IMR-90 (cell line): ENCODE measurements at regions not wholly inside any gene's neighbourhood (a gene's known extent, or its start where the extent isn't known, plus 50 kb on each side); places are given as distances from the start of the nearest gene placed in this dataset.

Source experiments
- ATAC-seq: fragments of 200-7000 bp; cut with Tn5 transposase; 2 replicates; pipeline ENCODE4 v1.9.1; 2020; ENCODE audit warnings: low read depth, mild to moderate bottlenecking, moderate library complexity
- BruUV-seq: library from RNA; stranded (reverse); fragments of 400-500 nt; replicated peaks from 2 replicates; lab custom pipeline; 2021; lab: Mats Ljungman, UMichigan
- CTCF ChIA-PET: fragments of 300-600 bp; formaldehyde crosslinking; extraction: SDS; loops from one replicate; lab custom pipeline; 2021; ENCODE audit warnings: antibody characterized with exemption; lab: Yijun Ruan, JAX
- POLR2A ChIA-PET: fragments of 300-600 bp; sonication (Branson Sonifier 250); formaldehyde crosslinking; loops from one replicate; lab custom pipeline; 2022; ENCODE audit warnings: antibody characterized with exemption; ENCODE audit not compliant: unreplicated experiment; lab: Charles Lee
- DNase-seq: peaks from one replicate; pipeline ENCODE4 v3.0.0; 2013
- H2AFZ ChIP-seq: replicated peaks from 2 replicates; pipeline ENCODE3; 2013; ENCODE audit warnings: low read length, mild to moderate bottlenecking; ENCODE audit not compliant: poor library complexity
- H2AK5ac ChIP-seq: 2 replicates; pipeline ENCODE4 v1.6.1; 2013; ENCODE audit warnings: low read depth, low read length, inconsistent platforms
- H2AK9ac ChIP-seq: replicated peaks from 2 replicates; pipeline ENCODE3; 2013; ENCODE audit warnings: mild to moderate bottlenecking, low read depth, low read length, moderate library complexity; ENCODE audit not compliant: poor library complexity
- H2BK120ac ChIP-seq: 2 replicates; pipeline ENCODE4 v1.6.1; 2013; ENCODE audit warnings: low read depth, low read length, inconsistent platforms
- H2BK15ac ChIP-seq: 3 replicates; pipeline ENCODE4 v1.6.1; 2013; ENCODE audit warnings: low read depth, low read length, inconsistent platforms
- H2BK20ac ChIP-seq: 2 replicates; pipeline ENCODE4 v1.6.1; 2013; ENCODE audit warnings: low read depth, mild to moderate bottlenecking, inconsistent platforms, low read length, moderate library complexity
- H2BK5ac ChIP-seq: 2 replicates; pipeline ENCODE4 v1.6.1; 2013; ENCODE audit warnings: mild to moderate bottlenecking, low read depth, low read length, inconsistent platforms; ENCODE audit not compliant: poor library complexity, severe bottlenecking
- H3K14ac ChIP-seq: replicated peaks from 2 replicates; pipeline ENCODE4 v1.6.1; 2013; ENCODE audit warnings: low read depth, low read length, inconsistent platforms
- H3K18ac ChIP-seq: 2 replicates; pipeline ENCODE4 v1.6.1; 2013; ENCODE audit warnings: low read depth, low read length, control low read depth
- H3K23ac ChIP-seq: 2 replicates; pipeline ENCODE4 v1.6.1; 2013; ENCODE audit warnings: low read depth, low read length, inconsistent platforms
- H3K27ac ChIP-seq: 2 replicates; pipeline ENCODE4 v1.5.1; 2013; ENCODE audit warnings: mild to moderate bottlenecking, control low read depth, low read length; ENCODE audit not compliant: insufficient read depth
- H3K27me3 ChIP-seq: 2 replicates; pipeline ENCODE4 v1.6.1; 2013; ENCODE audit warnings: low read length; ENCODE audit not compliant: control insufficient read depth, insufficient read depth
- H3K36me3 ChIP-seq: 2 replicates; pipeline ENCODE4 v1.6.1; 2013; ENCODE audit warnings: low read length, mixed read lengths; ENCODE audit not compliant: control insufficient read depth, insufficient read depth
- H3K4ac ChIP-seq: 2 replicates; pipeline ENCODE4 v1.6.1; 2013; ENCODE audit warnings: low read depth, low read length, inconsistent platforms
- H3K4me1 ChIP-seq: 2 replicates; pipeline ENCODE4 v1.6.1; 2013; ENCODE audit warnings: low read length, mixed read lengths; ENCODE audit not compliant: control insufficient read depth, insufficient read depth
- H3K4me2 ChIP-seq: 2 replicates; pipeline ENCODE4 v1.6.1; 2013; ENCODE audit warnings: low read depth, mild to moderate bottlenecking, control low read depth, low read length, moderate library complexity
- H3K4me3 ChIP-seq: 2 replicates; pipeline ENCODE4 v1.5.1; 2013; ENCODE audit warnings: low read depth, mild to moderate bottlenecking, control low read depth, low read length, moderate library complexity; ENCODE audit not compliant: insufficient read depth
- H3K56ac ChIP-seq: 2 replicates; pipeline ENCODE4 v1.6.1; 2013; ENCODE audit warnings: low read length, inconsistent platforms; ENCODE audit not compliant: insufficient read depth; ENCODE audit errors: extremely low read depth
- H3K79me1 ChIP-seq, 2 experiments: 2 replicates each; pipeline ENCODE4 v1.6.1; 2013; ENCODE audit warnings: low read length in 2 of 2, inconsistent platforms in 1 of 2, low read depth in 1 of 2
- H3K9ac ChIP-seq: 2 replicates; pipeline ENCODE4 v1.6.1; 2013; ENCODE audit warnings: low read depth, low read length, control low read depth
- H3K9me1 ChIP-seq: 2 replicates; pipeline ENCODE4 v1.6.1; 2013; ENCODE audit warnings: low read length, inconsistent platforms; ENCODE audit not compliant: insufficient read depth
- H3K9me3 ChIP-seq: 2 replicates; pipeline ENCODE4 v1.6.1; 2013; ENCODE audit warnings: low read length; ENCODE audit not compliant: control insufficient read depth, insufficient read depth
- H4K20me1 ChIP-seq: 2 replicates; pipeline ENCODE4 v1.6.1; 2013; ENCODE audit warnings: low read length, inconsistent platforms; ENCODE audit not compliant: insufficient read depth
- H4K5ac ChIP-seq: 2 replicates; pipeline ENCODE4 v1.6.1; 2013; ENCODE audit warnings: mild to moderate bottlenecking, low read depth, low read length, control low read depth
- H4K8ac ChIP-seq, 2 experiments: 2 replicates each; pipeline ENCODE4 v1.6.1; 2013; ENCODE audit warnings: low read depth in 2 of 2, low read length in 2 of 2, control low read depth in 1 of 2, inconsistent platforms in 1 of 2
- H4K91ac ChIP-seq: 2 replicates; pipeline ENCODE4 v1.6.1; 2013; ENCODE audit warnings: low read depth, low read length, inconsistent platforms; ENCODE audit not compliant: insufficient read depth
- BHLHE40 ChIP-seq: fragments of 150-350 bp; IDR thresholded peaks from 2 replicates; pipeline ENCODE4 v1.6.1; 2016; ENCODE audit warnings: mild to moderate bottlenecking, low read depth, low read length
- CEBPB ChIP-seq: IDR thresholded peaks from 2 replicates; pipeline ENCODE4 v1.6.1; 2012; ENCODE audit warnings: low read depth, low read length, improper control_type of control experiment
- CHD1 ChIP-seq: IDR thresholded peaks from 2 replicates; pipeline ENCODE4 v1.6.1; 2012; ENCODE audit warnings: low read depth, low read length, improper control_type of control experiment
- CTCF ChIP-seq: conservative IDR thresholded peaks from 2 replicates; pipeline ENCODE4 v1.5.1; 2012; ENCODE audit warnings: mild to moderate bottlenecking, low read depth, low read length, improper control_type of control experiment
- ELK1 ChIP-seq: fragments of 150-350 bp; IDR thresholded peaks from 2 replicates; pipeline ENCODE4 v1.6.1; 2016; ENCODE audit warnings: low read depth, mild to moderate bottlenecking, low read length, moderate library complexity, borderline replicate concordance
- FOS ChIP-seq: fragments of 150-350 bp; IDR thresholded peaks from 2 replicates; pipeline ENCODE4 v1.6.1; 2016; ENCODE audit warnings: low read depth, low read length
- MAFK ChIP-seq: IDR thresholded peaks from 2 replicates; pipeline ENCODE4 v1.6.1; 2012; ENCODE audit warnings: low read depth, low read length, improper control_type of control experiment
- MAZ ChIP-seq: IDR thresholded peaks from 2 replicates; pipeline ENCODE4 v1.6.1; 2012; ENCODE audit warnings: low read depth, mild to moderate bottlenecking, low read length, improper control_type of control experiment, moderate library complexity, borderline replicate concordance
- MXI1 ChIP-seq: IDR thresholded peaks from 2 replicates; pipeline ENCODE4 v1.6.1; 2012; ENCODE audit warnings: low read depth, mild to moderate bottlenecking, low read length, moderate library complexity, borderline replicate concordance
- NFE2L2 ChIP-seq: fragments of 150-350 bp; IDR thresholded peaks from 2 replicates; pipeline ENCODE4 v1.6.1; 2016; ENCODE audit warnings: low read depth, mild to moderate bottlenecking, low read length
- POLR2A ChIP-seq: IDR thresholded peaks from 2 replicates; pipeline ENCODE4 v1.6.1; 2012; ENCODE audit warnings: mild to moderate bottlenecking, low read depth, low read length
- RAD21 ChIP-seq: IDR thresholded peaks from 2 replicates; pipeline ENCODE4 v1.6.1; 2012; ENCODE audit warnings: low read length, improper control_type of control experiment
- RCOR1 ChIP-seq: IDR thresholded peaks from 2 replicates; pipeline ENCODE4 v1.6.1; 2012; ENCODE audit warnings: mild to moderate bottlenecking, low read length, improper control_type of control experiment; ENCODE audit not compliant: insufficient replicate concordance
- RFX5 ChIP-seq: IDR thresholded peaks from 2 replicates; pipeline ENCODE4 v1.8.0; 2012; ENCODE audit warnings: low read depth, mild to moderate bottlenecking, low read length, moderate library complexity
- SMC3 ChIP-seq: fragments of 150-350 bp; IDR thresholded peaks from 2 replicates; pipeline ENCODE4 v1.6.1; 2016; ENCODE audit warnings: low read depth, mild to moderate bottlenecking, antibody characterized with exemption, low read length, moderate library complexity
- USF2 ChIP-seq: fragments of 150-350 bp; IDR thresholded peaks from 2 replicates; pipeline ENCODE4 v1.6.1; 2017; ENCODE audit warnings: mild to moderate bottlenecking, antibody characterized with exemption, low read length, low read depth
- WGBS, 2 experiments: methylation state at CpG; one replicate each; pipeline versions ENCODE4 v1.1.5 to v1.1.7; 2013; ENCODE audit warnings: missing lambda C conversion rate in 2 of 2; ENCODE audit not compliant: insufficient read length in 1 of 2; ENCODE audit errors: extremely low coverage in 2 of 2; 5-methylcytosine and 5-hydroxymethylcytosine counted together
- dilution Hi-C: fragments of 300-500 bp; cut with HindIII; formaldehyde crosslinking; loops from one replicate; pipeline ENCODE4 v1.14.3; 2018; ENCODE audit warnings: low sequenced_read_pairs; ENCODE audit not compliant: unreplicated experiment
- in situ Hi-C: fragments of 300-500 bp; cut with MboI; formaldehyde crosslinking; loops from 3 replicates; pipeline ENCODE4 v1.14.3; 2019; ENCODE audit warnings: low sequenced_read_pairs, inconsistent platforms, mixed read lengths
- intact Hi-C: fragments of 100-400 bp; cut with micrococcal nuclease; formaldehyde crosslinking; loops from 2 replicates; pipeline ENCODE4 v1.10.0; 2022

- Histone ChIP-seq H2AFZ (no peak overlapping the region), H3K23ac (no peak overlapping the region), H2BK5ac (no peak overlapping the region), H3K4ac (no peak overlapping the region), H4K8ac (no peak overlapping the region), H4K91ac (no peak overlapping the region), H3K18ac (no peak overlapping the region), H3K56ac (no peak overlapping the region), H4K20me1 (no peaks in the 10 kb centered on the region), H3K9me3 (no peaks in the 10 kb centered on the region), H2BK15ac (no peak overlapping the region), H2BK20ac (no peak overlapping the region), H3K27me3 (no peaks in the 10 kb centered on the region), H2BK120ac (no peak overlapping the region), H3K36me3 (no peaks in the 10 kb centered on the region), H4K5ac (no peak overlapping the region), H3K79me1 (no peaks in the 10 kb centered on the region), H3K9me1 (no peaks in the 10 kb centered on the region), H2AK5ac (no peak overlapping the region), H3K14ac (no peak overlapping the region), H3K9ac (no peak overlapping the region), H2AK9ac (no peak overlapping the region), H3K4me2 (no peak overlapping the region), H3K4me3 (no peak overlapping the region), H3K27ac (no peak overlapping the region), H3K4me1 (no peaks in the 10 kb centered on the region)
- CTCF ChIA-PET, result no interaction called here
- BruUV-seq, result no TSS peak
- in situ Hi-C loops, result no loop called here
- intact Hi-C loops, result no loop called here
- POLR2A ChIA-PET, result no interaction called here
- DNase-seq, result peak; percentile 3
- dilution Hi-C loops, result no loop called here
- no CpG with 5 or more reads among the region's 3 CpGs for WGBS, 2 experiments
- no peak for ATAC-seq
- TF ChIP-seq USF2 (no peak), BHLHE40 (no peak), POLR2A (no peak), CEBPB (no peak), FOS (no peak), MAFK (no peak), RAD21 (no peak), CTCF (no peak), CHD1 (no peak), ELK1 (no peak), MAZ (no peak), SMC3 (no peak), MXI1 (no peak), RCOR1 (no peak), NFE2L2 (no peak), RFX5 (no peak)
These were observed 815.0 kb upstream of the PCDH10 start for GRCh38 chr4:132334081-132334480.
